K562 (cell line): ENCODE measurements at regions not wholly inside any gene's neighbourhood (a gene's known extent, or its start where the extent isn't known, plus 50 kb on each side); places are given as distances from the start of the nearest gene placed in this dataset.

Experiments
- BCLAF1 ChIP-seq, 2 experiments: fragments of 450-650 bp in 1 of 2; IDR thresholded peaks; 2 replicates each; pipeline ENCODE4 v1.6.1; 2011 to 2017; ENCODE audit warnings: low read depth in 2 of 2, antibody characterized with exemption in 1 of 2, borderline replicate concordance in 1 of 2, low read length in 1 of 2, mild to moderate bottlenecking in 1 of 2, mixed read lengths in 1 of 2; ENCODE audit not compliant: control insufficient read depth in 1 of 2
- RHOXF2B ChIP-seq: fragments of 250-450 bp; sonication (Bioruptor Pico); conservative IDR thresholded peaks from 2 replicates; pipeline ENCODE4 v1.5.1; 2021
- ZNF592 ChIP-seq: fragments of 450-650 bp; IDR thresholded peaks from 2 replicates; pipeline ENCODE4 v1.6.1; 2017; ENCODE audit warnings: antibody characterized with exemption, mild to moderate bottlenecking

GRCh38 chr5:59955241-59955640, 61.7 kb upstream of the PDE4D start (continued):
- TF ChIP-seq BCLAF1 (IDR thresholded peaks at IDR 0.05; ENCODE audit: borderline replicate concordance in 1 of 2, control insufficient read depth in 1 of 2, low read depth in 2 of 2, low read length in 1 of 2): no peak
- no peak for TF ChIP-seq RHOXF2B
- TF ChIP-seq ZNF592: no peak
